Activated T-helper 1 cell treated with anti-CD3 and anti-CD28 coated beads, Interleukin-12 subunit alpha, Interleukin-12 subunit beta, Interleukin-2, Interleukin-4 antibody, amounts not matched to agents 30 ng/mL and 10 ng/mL and 1 ng/mL, durations not matched to agents 14 hours and 24 hours and 36 hours (primary cell): ENCODE measurements at regions not wholly inside any gene's neighbourhood (a gene's known extent, or its start where the extent isn't known, plus 50 kb on each side); places are given as distances from the start of the nearest gene placed in this dataset.

Experiments used
- DNase-seq: peaks from one replicate; pipeline ENCODE4 v3.0.0; 2021; ENCODE audit warnings: low spot score
- H3K27ac Mint-ChIP-seq: one replicate; pipeline ENCODE4 v1.8.0; 2021; ENCODE audit warnings: mild to moderate bottlenecking, mixed read lengths
- H3K27me3 Mint-ChIP-seq: one replicate; pipeline ENCODE4 v1.8.0; 2022; ENCODE audit warnings: mild to moderate bottlenecking, moderate library complexity, mixed read lengths; ENCODE audit not compliant: insufficient read depth
- H3K36me3 Mint-ChIP-seq: one replicate; pipeline ENCODE4 v1.8.0; 2021; ENCODE audit warnings: low read depth, mixed read lengths
- H3K4me1 Mint-ChIP-seq: one replicate; pipeline ENCODE4 v1.8.0; 2021; ENCODE audit warnings: low read depth, mixed read lengths
- H3K4me3 Mint-ChIP-seq: one replicate; pipeline ENCODE4 v1.8.0; 2021; ENCODE audit warnings: mild to moderate bottlenecking, moderate library complexity, mixed read lengths
- H3K9me3 Mint-ChIP-seq: one replicate; pipeline ENCODE4 v1.8.0; 2021; ENCODE audit warnings: mixed read lengths
- intact Hi-C: fragments of 100-400 bp; cut with micrococcal nuclease; formaldehyde crosslinking; loops from one replicate; pipeline ENCODE4 v1.15.1; 2024

DNA sequence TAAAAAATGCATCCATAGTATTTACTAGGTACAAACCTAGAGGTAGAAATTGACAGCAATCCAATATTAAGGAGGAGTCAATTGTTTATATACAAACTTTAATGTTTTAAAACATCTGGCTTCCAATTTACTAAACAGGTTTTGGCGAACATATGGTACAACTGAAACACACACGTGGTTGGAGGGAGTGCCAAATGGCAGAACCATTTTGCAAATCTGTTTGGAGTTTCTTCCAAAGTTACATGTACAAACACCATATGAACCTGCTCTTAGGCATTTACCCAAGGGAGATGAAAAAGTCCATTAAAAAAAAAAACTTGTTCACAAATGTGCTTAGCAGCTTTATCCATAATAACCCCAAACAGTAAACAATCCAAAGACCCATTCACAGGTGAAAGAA lies 159.8 kb upstream of the MYOCD start:
- Mint-ChIP-seq H3K4me1 (no peaks in the 10 kb centered on the region), H3K27ac (no peak overlapping the region), H3K9me3 (peaks cover 7% of the 10 kb centered on the region), H3K36me3 (no peaks in the 10 kb centered on the region), H3K4me3 (no peak overlapping the region), H3K27me3 (no peaks in the 10 kb centered on the region)
- intact Hi-C loops: no loop called here
- no peak for DNase-seq

DNA sequence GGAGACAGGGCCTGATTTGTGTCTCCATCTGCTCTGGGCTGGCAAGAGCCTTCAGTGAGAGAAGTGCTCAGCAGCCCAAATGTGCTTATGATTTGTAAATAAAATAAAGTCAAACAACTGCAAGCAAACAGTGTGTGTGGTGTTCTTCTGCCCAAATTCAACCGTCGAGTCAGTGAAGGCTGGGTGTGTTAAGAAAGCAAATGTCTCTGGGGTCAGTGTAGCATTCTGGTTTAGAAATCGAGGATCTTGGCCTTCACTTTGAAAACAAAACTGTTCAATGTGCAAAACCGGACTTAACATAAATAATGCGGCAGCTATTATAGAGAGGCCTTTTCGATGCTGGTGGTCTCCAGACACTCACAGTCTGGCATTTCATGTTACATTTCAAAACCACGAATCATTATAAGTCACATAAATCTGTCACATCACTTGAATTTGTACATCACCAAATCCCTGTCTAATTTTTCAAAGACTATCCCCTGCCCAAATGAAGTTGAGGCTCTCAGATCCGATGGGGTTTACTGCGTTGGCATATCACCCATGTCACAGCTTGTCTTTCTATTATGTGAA lies 158.6 kb upstream of the MYOCD start:
- intact Hi-C loops: no loop called here
- Mint-ChIP-seq H3K9me3 (peaks cover 12% of the 10 kb centered on the region), H3K27ac (no peak overlapping the region)

DNA sequence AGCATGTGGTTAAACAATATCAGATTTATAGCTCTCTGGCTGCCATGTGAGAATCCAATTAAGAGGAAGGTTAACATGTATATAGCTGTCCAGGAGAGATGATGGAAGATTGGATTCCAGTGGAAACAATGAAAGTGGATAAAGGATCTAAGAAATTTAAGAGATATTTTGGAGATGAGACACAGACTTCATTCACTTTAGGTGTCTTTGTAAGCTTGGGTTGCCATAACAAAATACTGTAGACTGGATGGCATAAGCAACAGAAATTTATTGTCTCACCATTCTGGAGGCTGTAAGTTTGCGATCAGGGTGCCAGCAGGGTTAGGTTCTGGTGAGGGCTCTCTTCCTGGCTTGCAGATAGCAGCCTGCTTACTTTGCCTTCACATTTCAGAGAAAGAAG lies 155.9 kb upstream of the MYOCD start:
- Mint-ChIP-seq H3K9me3 (peaks cover 12% of the 10 kb centered on the region), H3K27me3 (no peaks in the 10 kb centered on the region), H3K4me1 (no peaks in the 10 kb centered on the region), H3K36me3 (no peaks in the 10 kb centered on the region), H3K4me3 (no peak overlapping the region), H3K27ac (no peak overlapping the region)
- intact Hi-C loops: no loop called here
- DNase-seq: no peak

More for the DNA sequence above, 158.6 kb upstream of the MYOCD start:
- no peak overlapping the region for H3K4me3 Mint-ChIP-seq
- DNase-seq: no peak
- no peaks in the 10 kb centered on the region for H3K27me3 Mint-ChIP-seq
- H3K36me3 Mint-ChIP-seq: no peaks in the 10 kb centered on the region
- H3K4me1 Mint-ChIP-seq: no peaks in the 10 kb centered on the region

DNA sequence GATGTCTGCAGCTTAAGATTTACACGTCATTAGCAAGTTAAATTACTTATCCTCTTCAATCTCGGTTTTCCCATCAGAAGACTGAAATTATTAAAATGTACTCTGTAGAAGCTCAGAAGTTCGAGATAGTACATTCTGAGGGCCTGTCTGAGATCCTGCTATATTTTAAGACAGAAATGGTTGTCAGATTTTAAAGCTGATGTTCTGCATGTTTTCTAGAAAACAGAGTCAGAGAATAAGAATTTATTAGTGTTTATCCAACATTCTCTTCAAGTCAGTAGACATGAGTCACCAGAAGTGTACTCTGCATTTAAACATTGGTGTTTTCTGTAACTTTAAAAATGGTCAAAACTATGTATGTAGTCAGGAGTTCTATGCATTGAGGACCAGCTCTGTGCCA lies 155.2 kb upstream of the MYOCD start:
- Mint-ChIP-seq H3K27ac (no peak overlapping the region), H3K36me3 (no peaks in the 10 kb centered on the region), H3K4me3 (no peak overlapping the region), H3K9me3 (peaks cover 12% of the 10 kb centered on the region), H3K27me3 (no peaks in the 10 kb centered on the region), H3K4me1 (no peaks in the 10 kb centered on the region)
- DNase-seq: no peak
- intact Hi-C loops: no loop called here

DNA sequence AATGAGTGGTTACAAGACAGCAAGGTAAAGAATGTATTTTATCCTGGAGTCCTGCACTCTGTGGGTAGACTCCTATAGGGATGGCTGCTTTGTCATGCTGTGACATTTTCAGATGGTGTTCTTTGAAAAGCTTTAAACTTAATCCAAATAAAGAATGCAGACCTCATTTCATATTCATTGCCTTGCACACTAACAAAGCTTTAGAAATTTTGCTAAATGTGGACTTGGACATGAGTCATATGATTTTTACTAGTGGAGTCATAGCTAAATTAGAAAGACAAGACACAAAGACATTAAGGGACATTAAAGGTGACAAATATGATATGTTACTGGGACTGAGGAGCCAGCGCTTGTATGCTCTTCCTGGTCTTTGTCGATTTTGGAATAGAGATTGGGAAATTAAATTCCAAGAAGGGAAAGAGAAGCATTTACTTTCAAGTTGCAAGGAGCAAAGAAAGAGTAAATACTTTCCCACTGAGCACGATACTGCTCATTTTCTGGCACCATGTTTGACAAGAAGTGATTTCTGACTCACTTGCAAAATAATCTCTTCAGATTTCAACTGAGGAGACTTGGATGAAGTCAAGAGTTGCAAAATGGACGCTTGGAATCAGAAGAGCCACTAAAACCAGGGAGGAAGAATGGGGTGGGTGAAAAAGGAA lies 152.9 kb upstream of the MYOCD start:
- Mint-ChIP-seq H3K4me1 (no peaks in the 10 kb centered on the region), H3K9me3 (peaks cover 12% of the 10 kb centered on the region), H3K27me3 (no peaks in the 10 kb centered on the region), H3K4me3 (no peak overlapping the region), H3K36me3 (no peaks in the 10 kb centered on the region), H3K27ac (no peak overlapping the region)
- DNase-seq: no peak
- intact Hi-C loops: no loop called here

DNA sequence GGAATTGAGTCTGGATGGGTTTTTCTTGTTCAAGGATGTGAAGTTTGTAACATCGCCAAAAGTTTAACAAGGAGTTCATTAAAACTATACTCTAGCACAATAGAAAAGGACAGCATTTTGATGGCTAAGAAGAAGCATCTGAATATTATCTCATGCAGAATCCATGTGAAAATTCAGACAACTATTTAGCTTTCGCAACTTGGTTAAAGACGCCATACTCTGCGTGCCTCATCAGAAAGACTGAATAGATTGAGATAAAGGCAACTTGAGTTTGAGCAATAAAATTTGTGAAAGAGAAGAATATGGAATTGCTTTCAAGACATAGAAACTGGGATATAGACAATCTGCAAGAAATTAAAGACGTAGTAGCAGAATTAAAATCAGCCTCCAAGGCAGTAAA lies 151.1 kb upstream of the MYOCD start:
- intact Hi-C loops: no loop called here
- Mint-ChIP-seq H3K27me3 (no peaks in the 10 kb centered on the region), H3K9me3 (peaks cover 7% of the 10 kb centered on the region), H3K36me3 (no peaks in the 10 kb centered on the region), H3K4me1 (no peaks in the 10 kb centered on the region), H3K4me3 (no peak overlapping the region), H3K27ac (no peak overlapping the region)
- no peak for DNase-seq

DNA sequence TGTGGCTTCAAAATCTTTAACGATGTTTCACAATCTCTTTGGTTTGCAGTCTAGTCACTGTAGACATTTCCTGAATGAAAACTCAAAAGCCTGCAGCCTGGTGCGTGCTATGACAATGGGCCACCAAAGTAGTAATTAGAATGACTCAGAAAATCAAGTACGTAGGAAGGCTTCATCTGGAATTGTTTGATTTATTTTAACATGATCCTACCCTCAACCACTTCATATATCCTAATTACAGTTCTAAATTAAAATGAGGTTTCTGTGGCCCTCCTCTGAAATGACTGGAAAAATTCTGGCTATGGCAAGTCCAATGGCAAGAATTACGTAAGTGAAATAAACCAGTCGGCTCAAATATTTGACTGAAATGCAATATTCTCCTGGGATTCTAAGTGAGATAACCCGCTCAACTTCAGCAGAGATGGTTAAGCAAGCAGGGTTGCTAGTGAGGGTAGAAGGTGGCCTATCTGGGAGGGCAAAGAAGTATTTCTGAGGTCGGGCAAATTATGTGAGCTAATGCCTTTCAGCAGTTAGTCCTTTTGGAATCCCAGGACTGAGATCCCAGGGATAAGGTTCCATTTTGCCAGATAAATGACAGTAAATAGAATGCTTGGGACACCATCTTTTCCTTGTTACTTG lies 145.6 kb upstream of the MYOCD start:
- no peak overlapping the region for H3K27ac Mint-ChIP-seq
- no peak overlapping the region for H3K4me3 Mint-ChIP-seq
- H3K36me3 Mint-ChIP-seq: no peaks in the 10 kb centered on the region
- peaks cover 15% of the 10 kb centered on the region for H3K9me3 Mint-ChIP-seq
- H3K27me3 Mint-ChIP-seq: no peaks in the 10 kb centered on the region
- no peak for DNase-seq
- no peaks in the 10 kb centered on the region for H3K4me1 Mint-ChIP-seq
- intact Hi-C loops: no loop called here

DNA sequence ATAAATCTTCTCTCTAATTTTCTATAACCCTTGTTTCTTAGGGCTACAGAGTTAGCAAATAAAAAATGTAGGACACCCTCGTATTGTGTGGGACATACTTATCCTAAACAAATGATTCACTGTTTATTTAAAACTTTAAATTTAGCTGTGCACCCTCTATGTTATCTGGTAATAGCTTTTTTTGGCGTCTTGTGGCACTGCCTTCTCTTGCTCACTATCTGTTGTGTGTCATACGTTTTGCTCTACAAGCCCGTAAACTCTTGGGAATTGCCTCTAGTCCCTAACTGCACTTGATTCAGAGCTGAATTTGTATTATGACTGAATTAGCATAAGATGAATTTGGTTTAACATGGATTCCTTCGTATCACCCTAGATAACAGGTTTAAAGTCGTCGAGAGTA lies 144.3 kb upstream of the MYOCD start:
- H3K4me1 Mint-ChIP-seq: no peaks in the 10 kb centered on the region
- DNase-seq: no peak
- intact Hi-C loops: no loop called here
- H3K9me3 Mint-ChIP-seq: peaks cover 15% of the 10 kb centered on the region
- no peak overlapping the region for H3K27ac Mint-ChIP-seq
- no peaks in the 10 kb centered on the region for H3K27me3 Mint-ChIP-seq
- no peak overlapping the region for H3K4me3 Mint-ChIP-seq
- no peaks in the 10 kb centered on the region for H3K36me3 Mint-ChIP-seq

DNA sequence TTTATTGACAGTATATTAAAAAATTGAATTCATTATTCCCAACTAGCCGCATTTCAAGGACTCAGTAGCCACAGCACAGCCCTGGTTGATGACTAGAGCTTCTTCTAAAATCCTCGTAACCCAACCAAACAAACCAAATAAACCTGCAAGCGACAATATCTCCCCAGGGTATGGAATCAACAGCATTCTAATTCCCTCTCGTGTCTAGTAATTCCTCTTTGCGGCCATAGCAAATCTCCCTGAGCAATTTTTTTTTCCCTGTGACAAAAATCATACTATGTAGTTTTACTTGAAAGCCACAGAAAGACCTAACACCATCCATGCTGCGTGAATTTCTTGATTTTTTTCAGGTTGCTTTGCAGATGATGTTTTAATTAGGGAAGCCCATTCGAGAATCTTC lies 143.4 kb upstream of the MYOCD start:
- H3K27me3 Mint-ChIP-seq: no peaks in the 10 kb centered on the region
- H3K4me3 Mint-ChIP-seq: no peak overlapping the region
- H3K36me3 Mint-ChIP-seq: no peaks in the 10 kb centered on the region
- H3K9me3 Mint-ChIP-seq: peaks cover 15% of the 10 kb centered on the region
- no peak for DNase-seq
- no peaks in the 10 kb centered on the region for H3K4me1 Mint-ChIP-seq
- intact Hi-C loops: no loop called here
- H3K27ac Mint-ChIP-seq: no peak overlapping the region

DNA sequence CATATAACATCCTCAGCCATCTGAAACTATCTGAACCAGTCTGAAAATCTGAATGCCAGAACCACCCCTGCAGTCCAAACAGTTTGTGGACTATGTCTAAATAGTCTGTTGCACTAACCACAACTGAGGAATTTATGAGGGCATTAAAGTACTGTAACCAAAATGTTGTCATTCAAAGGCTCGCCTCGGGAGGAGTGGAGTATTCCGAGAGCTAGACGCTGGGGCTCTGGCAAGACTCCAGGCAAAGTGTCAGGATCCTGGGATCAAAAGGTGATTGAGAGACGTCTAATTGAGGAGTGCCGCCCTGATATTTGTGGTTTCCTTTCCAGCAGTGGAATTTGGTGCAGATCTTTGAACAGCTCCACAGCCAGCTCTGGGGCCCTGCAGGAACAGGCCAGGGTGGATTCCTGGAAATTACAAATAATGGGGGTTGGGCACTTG lies 142.9 kb upstream of the MYOCD start:
- DNase-seq: no peak
- Mint-ChIP-seq H3K27ac (no peak overlapping the region), H3K36me3 (no peaks in the 10 kb centered on the region), H3K27me3 (no peaks in the 10 kb centered on the region), H3K4me3 (no peak overlapping the region), H3K4me1 (no peaks in the 10 kb centered on the region), H3K9me3 (peaks cover 15% of the 10 kb centered on the region)
- intact Hi-C loops: no loop called here

DNA sequence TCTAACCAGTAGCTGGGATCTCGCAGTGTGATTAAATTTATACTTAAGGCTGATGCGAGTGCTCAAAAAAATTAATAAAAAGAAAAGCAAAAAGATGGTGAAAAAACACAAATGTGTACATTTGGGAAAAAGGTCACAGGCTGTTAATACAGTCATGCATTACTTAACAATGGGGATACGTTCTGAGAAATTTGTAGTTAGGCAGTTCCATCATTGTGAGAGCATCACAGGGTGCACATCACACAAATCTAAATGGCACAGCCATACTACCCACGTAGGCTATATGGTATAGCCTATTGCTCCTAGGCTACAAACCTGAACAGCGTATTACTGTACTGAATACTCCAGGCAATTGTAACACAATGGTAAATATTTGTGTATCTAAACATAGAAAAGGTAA lies 142.4 kb upstream of the MYOCD start:
- H3K9me3 Mint-ChIP-seq: peaks cover 18% of the 10 kb centered on the region
- no peak overlapping the region for H3K4me3 Mint-ChIP-seq
- H3K36me3 Mint-ChIP-seq: no peaks in the 10 kb centered on the region
- no peaks in the 10 kb centered on the region for H3K27me3 Mint-ChIP-seq
- H3K4me1 Mint-ChIP-seq: no peaks in the 10 kb centered on the region
- H3K27ac Mint-ChIP-seq: no peak overlapping the region
- DNase-seq: no peak
- intact Hi-C loops: no loop called here

DNA sequence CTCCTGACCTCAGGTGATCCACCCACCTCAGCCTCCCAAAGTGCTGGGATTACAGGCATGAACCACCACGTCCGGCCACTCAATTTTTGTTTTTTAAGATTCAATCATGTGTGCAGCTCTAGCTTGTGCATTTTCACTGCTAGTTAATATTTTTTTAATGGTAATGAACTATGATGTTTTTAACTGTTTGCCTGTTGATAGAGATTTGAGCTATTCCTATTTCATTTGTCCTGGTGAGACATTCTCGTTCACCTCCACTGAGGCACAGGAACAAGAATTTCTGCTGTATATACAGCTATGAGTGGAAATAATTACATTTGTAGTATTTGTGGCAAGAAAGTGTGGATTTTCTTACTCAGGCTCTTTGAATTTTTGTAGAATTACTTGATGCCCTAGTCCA lies 137.7 kb upstream of the MYOCD start:
- Mint-ChIP-seq H3K9me3 (peaks cover 7% of the 10 kb centered on the region), H3K4me3 (no peak overlapping the region), H3K4me1 (no peaks in the 10 kb centered on the region), H3K27me3 (no peaks in the 10 kb centered on the region), H3K36me3 (no peaks in the 10 kb centered on the region), H3K27ac (no peak overlapping the region)
- no peak for DNase-seq
- intact Hi-C loops: no loop called here

DNA sequence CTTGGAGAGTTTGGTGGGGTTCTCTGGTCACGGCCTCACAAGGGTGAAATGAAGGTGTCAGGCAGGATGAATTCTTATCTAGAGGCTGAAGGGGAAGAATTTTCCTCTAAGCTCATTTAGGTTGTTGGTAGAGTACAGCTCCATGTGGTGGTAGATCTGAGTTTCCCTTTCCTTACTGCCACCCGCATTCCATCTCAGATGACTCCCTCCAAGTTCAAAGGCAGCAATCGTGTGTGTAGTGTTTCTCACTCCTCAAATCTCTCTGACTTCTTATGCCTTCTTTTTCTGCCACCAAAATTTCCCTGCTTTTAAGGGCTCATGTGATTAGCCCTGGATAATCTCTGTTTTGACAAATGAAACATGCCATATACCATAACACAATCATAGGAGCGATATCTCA lies 135.5 kb upstream of the MYOCD start:
- Mint-ChIP-seq H3K4me1 (no peaks in the 10 kb centered on the region), H3K9me3 (peaks cover 14% of the 10 kb centered on the region), H3K27ac (no peak overlapping the region), H3K4me3 (no peak overlapping the region), H3K36me3 (no peaks in the 10 kb centered on the region), H3K27me3 (no peaks in the 10 kb centered on the region)
- no peak for DNase-seq
- intact Hi-C loops: no loop called here
